ENCODE measurements at regions not wholly inside any gene's neighbourhood (a gene's known extent, or its start where the extent isn't known, plus 50 kb on each side); places are given as distances from the start of the nearest gene placed in this dataset.
"Not testable (repeated sequence)": the region's sequence is repeated elsewhere in the genome, so short reads cannot be mapped to it uniquely, and the experiment has no call there.

- in situ Hi-C loops (cut with HindIII; ENCODE audit: low pct_unique_long_range_greater_than_20kb, low sequenced_read_pairs), result no loop called here
- TF ChIP-seq JUND (IDR thresholded peaks at IDR 0.05; ENCODE audit: low read depth), result no peak
- no peak for DNase-seq (ENCODE audit: low read depth in 1 of 2, low spot score in 1 of 2)
Observed at GRCh38 chr5:89349246-89349980, 466.4 kb upstream of the MEF2C start.

- in situ Hi-C loops (cut with HindIII; ENCODE audit: low pct_unique_long_range_greater_than_20kb, low sequenced_read_pairs), result no loop called here
Observed at GRCh38 chr5:89346573-89346972, 463.6 kb upstream of the MEF2C start.

GRCh38 chr5:89343666-89344065 is 460.7 kb upstream of the MEF2C start:
- no peak for TF ChIP-seq JUND (IDR thresholded peaks at IDR 0.05; ENCODE audit: low read depth)
- no peak for DNase-seq (ENCODE audit: low read depth in 1 of 2, low spot score in 1 of 2)
- in situ Hi-C loops (cut with HindIII; ENCODE audit: low pct_unique_long_range_greater_than_20kb, low sequenced_read_pairs), result no loop called here

More at GRCh38 chr5:89346573-89346972, 463.6 kb upstream of the MEF2C start:
- TF ChIP-seq JUND (IDR thresholded peaks at IDR 0.05; ENCODE audit: low read depth), result no peak
- no peak for DNase-seq (ENCODE audit: low read depth in 1 of 2, low spot score in 1 of 2)

- in situ Hi-C loops (cut with HindIII; ENCODE audit: low pct_unique_long_range_greater_than_20kb, low sequenced_read_pairs), result no loop called here
- no peak for TF ChIP-seq JUND (IDR thresholded peaks at IDR 0.05; ENCODE audit: low read depth)
- DNase-seq (ENCODE audit: low read depth in 1 of 2, low spot score in 1 of 2), result no peak
Observed at GRCh38 chr5:89342106-89342876, 459.3 kb upstream of the MEF2C start.

- TF ChIP-seq JUND (IDR thresholded peaks at IDR 0.05; ENCODE audit: low read depth), result no peak
- no peak for DNase-seq (ENCODE audit: low read depth in 1 of 2, low spot score in 1 of 2)
- in situ Hi-C loops (cut with HindIII; ENCODE audit: low pct_unique_long_range_greater_than_20kb, low sequenced_read_pairs), result no loop called here
Observed at GRCh38 chr5:89338935-89339334, 456.0 kb upstream of the MEF2C start.

GRCh38 chr5:89336111-89336510 is 453.1 kb upstream of the MEF2C start:
- in situ Hi-C loops (cut with HindIII; ENCODE audit: low pct_unique_long_range_greater_than_20kb, low sequenced_read_pairs), result no loop called here
- no peak for DNase-seq (ENCODE audit: low read depth in 1 of 2, low spot score in 1 of 2)
- TF ChIP-seq JUND (IDR thresholded peaks at IDR 0.05; ENCODE audit: low read depth), result no peak

GRCh38 chr5:89330140-89330539 is 447.2 kb upstream of the MEF2C start:
- no peak for TF ChIP-seq JUND (IDR thresholded peaks at IDR 0.05; ENCODE audit: low read depth)
- in situ Hi-C loops (cut with HindIII; ENCODE audit: low pct_unique_long_range_greater_than_20kb, low sequenced_read_pairs), result no loop called here
- no peak for DNase-seq (ENCODE audit: low read depth in 1 of 2, low spot score in 1 of 2)

- TF ChIP-seq JUND (IDR thresholded peaks at IDR 0.05; ENCODE audit: low read depth), result no peak
- no peak for DNase-seq (ENCODE audit: low read depth in 1 of 2, low spot score in 1 of 2)
- in situ Hi-C loops (cut with HindIII; ENCODE audit: low pct_unique_long_range_greater_than_20kb, low sequenced_read_pairs), result no loop called here
Observed at GRCh38 chr5:89327608-89328007, 444.6 kb upstream of the MEF2C start.

- no peak for TF ChIP-seq JUND (IDR thresholded peaks at IDR 0.05; ENCODE audit: low read depth)
- DNase-seq (ENCODE audit: low read depth in 1 of 2, low spot score in 1 of 2), result no peak
- in situ Hi-C loops (cut with HindIII; ENCODE audit: low pct_unique_long_range_greater_than_20kb, low sequenced_read_pairs), result no loop called here
Observed at GRCh38 chr5:89324990-89325389, 442.0 kb upstream of the MEF2C start.

GRCh38 chr5:89320421-89321277 is 437.7 kb upstream of the MEF2C start:
- in situ Hi-C loops (cut with HindIII; ENCODE audit: low pct_unique_long_range_greater_than_20kb, low sequenced_read_pairs), result no loop called here
- DNase-seq (ENCODE audit: low read depth in 1 of 2, low spot score in 1 of 2), result no peak
- no peak for TF ChIP-seq JUND (IDR thresholded peaks at IDR 0.05; ENCODE audit: low read depth)

- DNase-seq (ENCODE audit: low read depth in 1 of 2, low spot score in 1 of 2); in situ Hi-C loops (cut with HindIII; ENCODE audit: low pct_unique_long_range_greater_than_20kb, low sequenced_read_pairs): not testable (repeated sequence)
Observed at GRCh38 chr5:89317838-89318237, 434.9 kb upstream of the MEF2C start.

- no peak for TF ChIP-seq JUND (IDR thresholded peaks at IDR 0.05; ENCODE audit: low read depth)
- peak in 1 of 2 experiments; percentile 40 for DNase-seq (ENCODE audit: low read depth in 1 of 2, low spot score in 1 of 2)
- in situ Hi-C loops (cut with HindIII; ENCODE audit: low pct_unique_long_range_greater_than_20kb, low sequenced_read_pairs), result no loop called here
Observed at GRCh38 chr5:89315286-89316100, 432.5 kb upstream of the MEF2C start.

Measured in T47D (cell line).